ENCODE measurements at regions not wholly inside any gene's neighbourhood (a gene's known extent, or its start where the extent isn't known, plus 50 kb on each side); places are given as distances from the start of the nearest gene placed in this dataset.

DNA sequence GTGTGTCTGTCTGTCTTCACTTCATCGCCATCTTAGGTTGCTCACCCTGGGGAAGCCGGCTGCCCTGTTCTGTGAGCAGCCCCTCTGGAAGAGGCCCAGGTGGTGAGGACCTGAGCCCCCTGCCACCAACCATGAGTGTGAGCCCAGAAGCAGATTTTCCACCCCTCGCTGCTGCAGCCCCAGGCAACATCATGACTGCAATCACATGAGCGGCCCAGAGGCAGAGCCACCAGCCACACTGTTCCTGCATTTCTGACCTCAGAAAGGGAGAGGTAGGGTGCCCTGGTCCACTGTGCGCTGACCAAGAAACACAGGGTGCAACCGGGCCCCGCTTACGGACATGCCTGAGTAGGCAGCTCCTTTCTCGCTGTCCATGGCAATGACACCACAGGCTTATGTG, 92.3 kb upstream of the IQSEC1 start:
- TF ChIP-seq, protein P1, sequence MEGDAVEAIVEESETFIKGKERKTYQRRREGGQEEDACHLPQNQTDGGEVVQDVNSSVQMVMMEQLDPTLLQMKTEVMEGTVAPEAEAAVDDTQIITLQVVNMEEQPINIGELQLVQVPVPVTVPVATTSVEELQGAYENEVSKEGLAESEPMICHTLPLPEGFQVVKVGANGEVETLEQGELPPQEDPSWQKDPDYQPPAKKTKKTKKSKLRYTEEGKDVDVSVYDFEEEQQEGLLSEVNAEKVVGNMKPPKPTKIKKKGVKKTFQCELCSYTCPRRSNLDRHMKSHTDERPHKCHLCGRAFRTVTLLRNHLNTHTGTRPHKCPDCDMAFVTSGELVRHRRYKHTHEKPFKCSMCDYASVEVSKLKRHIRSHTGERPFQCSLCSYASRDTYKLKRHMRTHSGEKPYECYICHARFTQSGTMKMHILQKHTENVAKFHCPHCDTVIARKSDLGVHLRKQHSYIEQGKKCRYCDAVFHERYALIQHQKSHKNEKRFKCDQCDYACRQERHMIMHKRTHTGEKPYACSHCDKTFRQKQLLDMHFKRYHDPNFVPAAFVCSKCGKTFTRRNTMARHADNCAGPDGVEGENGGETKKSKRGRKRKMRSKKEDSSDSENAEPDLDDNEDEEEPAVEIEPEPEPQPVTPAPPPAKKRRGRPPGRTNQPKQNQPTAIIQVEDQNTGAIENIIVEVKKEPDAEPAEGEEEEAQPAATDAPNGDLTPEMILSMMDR (IDR thresholded peaks at IDR 0.05; ENCODE audit: control extremely low read depth, extremely low read depth), result no peak
- peaks cover 0 to 2% (median 0%) of the 10 kb centered on the region in 4 donors for H3K9me3 ChIP-seq (ENCODE audit: control insufficient read depth in 4 of 4, insufficient read depth in 3 of 4, low read length in 3 of 4)
- H3K4me3 ChIP-seq, result no peak overlapping the region
- no peaks in the 10 kb centered on the region for H3K36me3 ChIP-seq (ENCODE audit: control insufficient read depth in 4 of 4, insufficient read depth in 4 of 4, low read length in 4 of 4)
- no peak overlapping the region for H3K27ac ChIP-seq (ENCODE audit: low read depth in 1 of 2, low read length in 1 of 2)
- no peaks in the 10 kb centered on the region for H3K4me1 ChIP-seq (ENCODE audit: control insufficient read depth in 5 of 5, insufficient read depth in 5 of 5, low read length in 5 of 5)
- DNase-seq, result no peak
- H3K9ac ChIP-seq (ENCODE audit: insufficient read depth in 1 of 2, low read length in 2 of 2), result no peak overlapping the region
- WGBS, 2 donors, result 91 to 96% methylated on average over 9 of the region's 9 CpGs
- ATAC-seq (ENCODE audit: insufficient read depth, low FRiP score), result no peak
- H3K27me3 ChIP-seq (ENCODE audit: control insufficient read depth in 3 of 3, insufficient read depth in 3 of 3, low read length in 2 of 3), result no peaks in the 10 kb centered on the region

DNA sequence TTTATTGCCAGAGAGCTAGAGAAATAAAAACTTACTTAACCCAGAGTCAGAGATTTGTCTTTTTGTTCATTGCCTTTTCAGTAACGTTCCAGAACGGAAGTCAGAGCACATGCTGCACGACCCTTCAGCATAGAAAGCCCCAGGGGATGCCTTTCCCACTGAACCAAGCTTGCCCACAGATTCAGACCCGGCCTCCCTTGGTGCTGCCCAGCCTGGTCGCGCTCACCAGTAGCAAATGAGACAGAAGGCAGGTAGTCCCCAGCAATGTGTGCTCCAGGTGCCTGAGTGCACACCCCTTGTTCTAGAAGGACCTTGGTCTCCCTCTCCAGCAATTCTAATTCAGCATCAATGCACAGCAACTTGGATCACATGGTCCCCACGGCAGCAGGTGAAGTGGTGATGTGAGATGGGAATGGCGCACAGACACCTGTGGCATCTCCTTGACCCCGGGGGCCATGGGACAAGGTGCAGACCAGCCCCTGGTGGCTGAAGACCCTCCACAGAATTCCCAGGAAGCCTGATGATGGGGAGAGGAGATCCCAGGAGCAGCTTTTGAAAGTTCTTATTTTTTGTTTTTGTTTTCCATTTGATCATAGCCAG, 91.8 kb upstream of the IQSEC1 start:
- 78 to 85% methylated on average over 9 of the region's 9 CpGs for WGBS, 2 donors
- TF ChIP-seq, protein P1 (IDR thresholded peaks at IDR 0.05; ENCODE audit: control extremely low read depth, extremely low read depth), result no peak
- DNase-seq, result no peak
- H3K4me3 ChIP-seq, result no peak overlapping the region
- H3K9me3 ChIP-seq (ENCODE audit: control insufficient read depth in 4 of 4, insufficient read depth in 3 of 4, low read length in 3 of 4), result peaks cover 0 to 2% (median 0%) of the 10 kb centered on the region in 4 donors
- H3K36me3 ChIP-seq (ENCODE audit: control insufficient read depth in 4 of 4, insufficient read depth in 4 of 4, low read length in 4 of 4), result no peaks in the 10 kb centered on the region
- H3K9ac ChIP-seq (ENCODE audit: insufficient read depth in 1 of 2, low read length in 2 of 2), result no peak overlapping the region
- ATAC-seq (ENCODE audit: insufficient read depth, low FRiP score), result no peak
- no peak overlapping the region for H3K27ac ChIP-seq (ENCODE audit: low read depth in 1 of 2, low read length in 1 of 2)
- H3K27me3 ChIP-seq (ENCODE audit: control insufficient read depth in 3 of 3, insufficient read depth in 3 of 3, low read length in 2 of 3), result no peaks in the 10 kb centered on the region
- H3K4me1 ChIP-seq (ENCODE audit: control insufficient read depth in 5 of 5, insufficient read depth in 5 of 5, low read length in 5 of 5), result no peaks in the 10 kb centered on the region

DNA sequence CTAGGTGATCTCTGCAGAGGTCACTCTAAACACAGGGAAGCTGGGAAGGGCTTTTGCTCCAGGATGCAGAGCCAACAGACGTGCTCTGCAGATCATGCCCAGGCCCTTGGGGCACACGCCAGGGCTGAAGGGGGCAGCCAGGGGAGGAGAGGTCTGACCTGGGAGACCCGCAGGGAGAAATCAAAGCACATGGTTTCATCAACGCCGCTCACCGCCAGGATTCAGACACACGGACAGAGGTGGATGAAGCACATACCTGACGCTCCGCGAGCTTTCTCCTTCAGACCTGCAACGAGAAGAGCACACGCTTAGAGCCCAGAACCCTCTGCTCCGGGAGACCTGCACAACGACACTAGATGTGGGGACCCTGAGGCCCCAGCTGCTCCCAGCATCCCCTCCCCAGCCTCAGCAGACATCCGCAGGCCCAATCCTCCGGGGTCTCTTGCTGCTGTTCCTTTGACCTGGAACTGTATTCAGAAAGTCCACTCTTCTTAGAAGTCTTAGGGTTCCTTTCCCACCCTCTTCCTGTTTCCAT, 90.7 kb upstream of the IQSEC1 start:
- H3K27me3 ChIP-seq (ENCODE audit: control insufficient read depth in 3 of 3, insufficient read depth in 3 of 3, low read length in 2 of 3), result no peaks in the 10 kb centered on the region
- no peaks in the 10 kb centered on the region for H3K36me3 ChIP-seq (ENCODE audit: control insufficient read depth in 4 of 4, insufficient read depth in 4 of 4, low read length in 4 of 4)
- DNase-seq, result no peak
- H3K9ac ChIP-seq (ENCODE audit: insufficient read depth in 1 of 2, low read length in 2 of 2), result no peak overlapping the region
- peaks cover 0 to 2% (median 0%) of the 10 kb centered on the region in 4 donors for H3K9me3 ChIP-seq (ENCODE audit: control insufficient read depth in 4 of 4, insufficient read depth in 3 of 4, low read length in 3 of 4)
- TF ChIP-seq, protein P1 (IDR thresholded peaks at IDR 0.05; ENCODE audit: control extremely low read depth, extremely low read depth), result no peak
- WGBS, 2 donors, result 92 to 96% methylated on average over 16 of the region's 16 CpGs
- H3K4me3 ChIP-seq, result no peak overlapping the region
- no peaks in the 10 kb centered on the region for H3K4me1 ChIP-seq (ENCODE audit: control insufficient read depth in 5 of 5, insufficient read depth in 5 of 5, low read length in 5 of 5)
- no peak for ATAC-seq (ENCODE audit: insufficient read depth, low FRiP score)
- H3K27ac ChIP-seq (ENCODE audit: low read depth in 1 of 2, low read length in 1 of 2), result no peak overlapping the region
